Left renal cortex interstitium (tissue), 4 donors: ENCODE measurements at regions not wholly inside any gene's neighbourhood (a gene's known extent, or its start where the extent isn't known, plus 50 kb on each side); places are given as distances from the start of the nearest gene placed in this dataset.
A peak's percentile ranks its signal among the peaks of the same experiment; 100 is the strongest.
"Not testable (repeated sequence)": the region's sequence is repeated elsewhere in the genome, so short reads cannot be mapped to it uniquely, and the experiment has no call there.

Source experiments
- DNase-seq, 4 donors: peaks; one replicate each; pipeline ENCODE4 v3.0.0-alpha.2; 2013; ENCODE audit warnings: low read depth in 4 of 4, low spot score in 2 of 4, missing footprints in 1 of 4

- no peak for DNase-seq
These were observed 187.1 kb upstream of the RPS23 start for GRCh38 chr5:82465235-82465634.

DNA sequence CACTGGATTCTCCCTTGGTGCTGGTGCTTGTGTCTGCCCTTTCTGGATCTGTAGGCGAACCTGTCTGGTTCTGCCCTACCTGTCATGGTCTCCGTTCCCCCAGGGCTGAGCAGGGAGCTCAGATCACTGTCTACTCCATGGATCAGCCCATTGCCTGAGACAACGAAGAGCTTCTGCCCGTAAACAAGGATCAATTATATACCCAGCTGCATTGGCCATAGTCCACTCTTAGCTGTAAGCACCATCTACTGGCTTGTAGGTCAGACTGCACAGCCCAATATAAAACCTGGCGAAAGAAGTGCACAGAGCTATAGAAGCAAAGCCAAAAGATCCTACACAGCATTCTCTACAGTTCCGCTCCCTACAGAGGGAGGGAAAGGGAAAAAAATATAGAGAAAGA, 181.5 kb upstream of the RPS23 start:
- DNase-seq = no peak

DNA sequence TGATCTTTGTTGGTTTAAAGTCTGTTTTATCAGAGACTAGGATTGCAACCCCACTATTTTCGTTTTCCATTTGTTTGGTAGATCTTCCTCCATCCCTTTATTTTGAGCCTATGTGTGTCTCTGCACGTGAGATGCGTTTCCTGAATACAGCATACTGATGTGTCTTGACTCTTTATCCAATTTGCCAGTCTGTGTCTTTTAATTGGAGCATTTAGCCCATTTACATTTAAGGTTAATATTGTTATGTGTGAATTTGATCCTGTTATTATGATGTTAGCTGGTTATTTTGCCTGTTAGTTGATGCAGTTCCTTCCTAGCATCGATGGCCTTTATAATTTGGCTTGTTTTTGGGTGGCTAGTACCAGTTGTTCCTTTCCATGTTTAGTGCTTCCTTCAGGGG, 177.2 kb upstream of the RPS23 start:
- DNase-seq = not testable (repeated sequence)

GRCh38 chr5:82448374-82448773, 170.2 kb upstream of the RPS23 start:
- DNase-seq = no peak

- no peak for DNase-seq
These were observed 169.8 kb upstream of the RPS23 start for GRCh38 chr5:82447913-82448312.

GRCh38 chr5:82446809-82447208, 168.7 kb upstream of the RPS23 start:
- DNase-seq = no peak

- peak in 1 of 4 donors; percentile 41 for DNase-seq
These were observed 167.7 kb upstream of the RPS23 start for GRCh38 chr5:82445726-82446335.

- DNase-seq = no peak
These were observed 161.7 kb upstream of the RPS23 start for GRCh38 chr5:82439750-82440445.

DNA sequence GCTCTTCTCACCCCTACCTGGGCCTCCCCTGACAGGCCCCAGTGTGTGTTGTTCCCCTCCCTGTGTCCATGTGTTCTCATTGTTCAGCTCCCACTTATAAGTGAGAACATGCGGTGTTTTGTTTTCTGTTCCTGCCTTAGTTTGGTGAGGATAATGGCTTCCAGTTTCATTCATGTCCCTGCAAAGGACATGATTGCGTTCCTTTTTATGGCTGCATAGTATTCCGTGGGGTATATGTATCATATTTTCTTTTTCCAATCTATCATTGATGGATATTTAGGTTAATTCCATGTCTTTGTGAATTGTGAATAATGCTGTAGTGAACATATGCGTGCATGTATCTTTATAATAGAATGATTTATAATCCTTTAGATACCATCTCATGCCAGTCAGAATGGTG, 159.4 kb upstream of the RPS23 start:
- DNase-seq = not testable (repeated sequence)

GRCh38 chr5:82436291-82436690, 158.1 kb upstream of the RPS23 start:
- DNase-seq = no peak

DNA sequence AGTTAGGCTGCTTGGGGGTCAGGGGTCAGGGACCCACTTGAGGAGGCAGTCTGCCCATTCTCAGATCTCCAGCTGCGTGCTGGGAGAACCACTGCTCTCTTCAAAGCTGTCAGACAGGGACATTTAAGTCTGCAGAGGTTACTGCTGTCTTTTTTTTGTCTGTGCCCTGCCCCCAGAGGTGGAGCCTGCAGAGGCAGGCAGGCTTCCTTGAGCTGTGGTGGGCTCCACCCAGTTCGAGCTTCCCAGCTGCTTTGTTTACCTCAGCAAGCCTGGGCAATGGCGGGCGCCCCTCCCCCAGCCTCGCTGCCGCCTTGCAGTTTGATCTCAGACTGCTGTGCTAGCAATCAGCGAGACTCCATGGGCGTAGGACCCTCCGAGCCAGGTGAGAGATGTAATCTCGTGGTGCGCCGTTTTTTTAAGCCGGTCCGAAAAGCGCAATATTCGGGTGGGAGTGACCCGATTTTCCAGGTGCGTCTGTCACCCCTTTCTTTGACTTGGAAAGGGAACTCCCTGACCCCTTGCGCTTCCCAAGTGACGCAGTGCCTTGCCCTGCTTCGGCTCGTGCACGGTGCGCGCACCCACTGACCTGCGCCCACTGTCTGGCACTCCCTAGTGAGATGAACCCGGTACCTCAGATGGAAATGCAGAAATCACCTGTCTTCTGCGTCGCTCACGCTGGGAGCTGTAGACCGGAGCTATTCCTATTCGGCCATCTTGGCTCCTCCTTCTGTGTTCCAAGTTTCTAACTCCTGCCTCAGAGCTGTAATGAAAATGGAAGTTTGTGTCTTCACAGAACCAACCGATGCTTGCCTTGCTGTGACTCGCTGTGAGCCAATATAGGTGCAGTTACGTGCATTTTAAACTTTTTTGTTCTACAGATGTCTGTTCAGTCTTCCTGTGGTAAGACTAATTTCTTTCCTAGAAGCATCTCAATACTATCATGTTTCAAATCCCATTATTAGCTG, 156.8 kb upstream of the RPS23 start:
- not testable (repeated sequence) for DNase-seq

GRCh38 chr5:82426464-82427154, 148.5 kb upstream of the RPS23 start:
- DNase-seq = no peak

DNA sequence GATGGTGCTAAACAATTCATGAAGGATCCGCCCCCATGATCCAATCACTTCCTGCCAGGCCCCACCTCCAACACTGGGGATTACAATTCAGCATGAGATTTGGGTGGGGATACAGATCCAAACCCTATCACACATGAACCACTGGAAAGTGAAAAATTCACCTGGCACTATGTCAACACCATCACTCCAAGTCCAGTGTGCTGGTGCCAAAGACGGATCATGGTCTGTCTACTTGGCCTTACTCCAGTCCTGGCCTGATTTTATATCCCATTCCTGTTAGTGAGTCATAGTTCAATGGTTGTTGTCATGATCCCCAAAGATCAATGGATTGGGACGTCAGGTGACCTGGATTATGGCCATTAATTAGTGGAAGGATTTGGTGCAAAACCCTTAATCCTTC, 147.4 kb upstream of the RPS23 start:
- no peak for DNase-seq

DNA sequence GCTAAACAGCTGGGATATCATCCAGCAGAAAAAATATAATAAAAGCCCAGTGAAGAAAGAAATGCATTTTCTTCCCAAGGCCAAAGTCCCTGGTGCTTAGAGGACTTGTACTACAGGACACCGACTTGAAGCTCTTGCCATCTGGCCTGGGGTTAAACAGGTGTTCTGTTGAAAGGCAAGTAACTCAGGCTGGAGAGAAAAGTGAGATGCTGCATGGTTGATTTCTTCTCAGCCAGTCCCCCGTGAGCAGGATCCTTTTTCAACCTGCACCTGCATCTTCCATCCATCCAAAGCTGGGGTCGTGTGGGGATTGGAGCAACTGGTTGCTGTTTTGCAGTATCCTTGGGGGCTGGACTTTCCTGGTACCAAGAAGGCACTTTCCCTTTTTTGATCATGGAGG, 146.1 kb upstream of the RPS23 start:
- DNase-seq = no peak

DNA sequence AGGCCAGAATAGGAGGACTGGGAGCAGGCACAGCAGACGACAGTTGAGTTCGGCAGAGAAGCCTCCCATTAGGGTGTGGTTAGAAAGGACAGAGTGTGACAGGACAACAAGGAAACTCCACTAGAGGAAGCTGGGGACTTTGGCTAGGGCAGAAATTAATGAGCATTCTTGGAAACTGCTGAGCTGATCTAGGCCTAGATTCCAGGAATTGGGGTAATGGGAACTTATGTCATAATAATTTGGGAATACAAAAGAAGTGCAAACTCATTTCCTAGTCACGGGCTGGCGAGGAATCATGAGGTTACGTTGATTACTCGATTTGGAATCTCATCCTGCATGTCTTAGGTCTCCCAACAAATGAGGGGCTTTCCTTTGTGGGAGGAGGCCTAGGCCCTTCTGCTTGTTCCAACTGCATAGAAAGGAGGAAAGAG, 144.6 kb upstream of the RPS23 start:
- DNase-seq = no peak

GRCh38 chr5:82422001-82422740, 144.0 kb upstream of the RPS23 start:
- DNase-seq = no peak

DNA sequence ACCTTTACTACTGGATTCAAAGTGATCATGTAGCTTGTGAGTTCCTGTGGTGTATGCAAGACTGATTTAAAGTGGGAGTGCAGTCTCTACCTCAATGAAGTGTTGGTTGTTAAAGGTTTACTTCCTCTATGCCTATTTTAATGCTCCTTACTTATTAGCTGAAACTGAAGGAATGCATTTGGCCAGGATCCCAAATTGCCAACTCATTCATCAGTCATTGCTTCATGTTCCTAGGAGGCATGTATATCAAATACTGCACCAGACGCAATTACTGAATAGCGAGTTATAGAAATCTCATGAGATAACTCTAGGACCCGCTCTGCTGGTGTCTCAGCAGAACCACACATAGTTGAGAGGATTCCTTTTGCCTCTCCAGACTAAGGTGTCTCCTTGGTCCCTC, 143.0 kb upstream of the RPS23 start:
- DNase-seq = no peak

GRCh38 chr5:82420524-82420923, 142.4 kb upstream of the RPS23 start:
- DNase-seq = not testable (repeated sequence)

DNA sequence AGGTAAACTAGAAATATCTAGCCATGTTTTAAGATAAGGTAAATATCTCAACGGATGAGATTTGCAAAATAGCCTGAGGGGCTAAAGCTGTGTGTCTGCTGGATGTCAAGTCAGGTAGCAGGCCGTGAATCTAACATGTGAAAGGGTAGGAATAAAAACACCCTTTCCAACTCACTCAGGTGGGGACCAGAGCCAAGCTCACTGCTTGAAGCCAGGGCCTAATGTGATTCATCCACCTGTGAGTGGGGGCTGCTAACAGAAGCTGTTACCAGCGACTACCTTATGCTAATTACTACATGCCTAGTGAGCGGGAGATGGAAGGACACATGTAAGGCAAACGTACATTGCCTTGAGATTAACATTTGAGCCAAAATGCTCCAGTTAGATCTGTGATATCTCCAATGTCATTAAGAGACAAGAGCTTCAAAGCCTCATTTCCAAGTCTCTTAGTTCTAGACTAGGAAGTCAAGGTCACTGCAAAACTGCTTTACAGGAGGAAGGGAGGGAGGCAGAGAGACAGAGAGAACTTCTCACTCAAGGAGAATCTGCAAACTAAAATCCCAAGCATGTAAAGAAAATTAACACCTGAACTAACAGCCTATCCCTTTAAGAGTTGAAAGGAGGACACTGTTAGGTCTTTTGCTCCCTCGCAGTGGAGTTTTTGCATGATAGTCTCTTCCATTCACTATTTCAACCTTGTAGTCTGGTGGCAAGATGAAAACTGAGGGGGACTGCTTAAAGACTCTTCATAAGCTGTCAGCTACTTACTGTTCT, 141.6 kb upstream of the RPS23 start:
- no peak for DNase-seq
